Jurkat, Clone E6-1 (cell line): ENCODE measurements at regions not wholly inside any gene's neighbourhood (a gene's known extent, or its start where the extent isn't known, plus 50 kb on each side); places are given as distances from the start of the nearest gene placed in this dataset.
"Not testable (repeated sequence)": the region's sequence is repeated elsewhere in the genome, so short reads cannot be mapped to it uniquely, and the experiment has no call there.

Experiments
- DNase-seq: peaks from one replicate; pipeline ENCODE4 v3.0.0-alpha.2; 2011; ENCODE audit warnings: low read depth, low spot score
- H3K4me3 ChIP-seq: 2 replicates; pipeline ENCODE4 v1.5.1; 2011; ENCODE audit warnings: mild to moderate bottlenecking, low read length, control low read depth, moderate library complexity

- no peak overlapping the region for H3K4me3 ChIP-seq
- no peak for DNase-seq
These were observed 1210.8 kb downstream of the GALC start for GRCh38 chr14:86782092-86782580.

- no peak for DNase-seq
- no peak overlapping the region for H3K4me3 ChIP-seq
These were observed 1212.0 kb downstream of the GALC start for GRCh38 chr14:86780876-86781510.

GRCh38 chr14:86780461-86780860 lies 1212.5 kb downstream of the GALC start:
- no peak for DNase-seq
- no peak overlapping the region for H3K4me3 ChIP-seq

GRCh38 chr14:86779416-86779815 lies 1213.6 kb downstream of the GALC start:
- no peak overlapping the region for H3K4me3 ChIP-seq
- DNase-seq, result no peak

- no peak for DNase-seq
- no peak overlapping the region for H3K4me3 ChIP-seq
These were observed 1214.9 kb downstream of the GALC start for GRCh38 chr14:86777963-86778602.

- not testable (repeated sequence) for H3K4me3 ChIP-seq
- peak; percentile 12 for DNase-seq
These were observed 1217.1 kb downstream of the GALC start for GRCh38 chr14:86775896-86776295.

GRCh38 chr14:86774916-86775315 lies 1218.1 kb downstream of the GALC start:
- DNase-seq, result no peak
- H3K4me3 ChIP-seq, result no peak overlapping the region

GRCh38 chr14:86772075-86772474 lies 1220.9 kb downstream of the GALC start:
- no peak for DNase-seq
- H3K4me3 ChIP-seq, result no peak overlapping the region

- DNase-seq, result no peak
- H3K4me3 ChIP-seq, result no peak overlapping the region
These were observed 1222.8 kb downstream of the GALC start for GRCh38 chr14:86770186-86770585.

- DNase-seq, result no peak
- H3K4me3 ChIP-seq, result no peak overlapping the region
These were observed 1226.5 kb downstream of the GALC start for GRCh38 chr14:86766469-86766868.

GRCh38 chr14:86761611-86762010 lies 1231.4 kb downstream of the GALC start:
- no peak for DNase-seq
- H3K4me3 ChIP-seq, result no peak overlapping the region

- DNase-seq, result no peak
- H3K4me3 ChIP-seq, result no peak overlapping the region
These were observed 1226.7 kb downstream of the FLRT2 start for GRCh38 chr14:86756521-86757190.

- not testable (repeated sequence) for H3K4me3 ChIP-seq, DNase-seq
These were observed 1220.5 kb downstream of the FLRT2 start for GRCh38 chr14:86750488-86750887.

GRCh38 chr14:86739761-86740160 lies 1209.8 kb downstream of the FLRT2 start:
- no peak for DNase-seq
- no peak overlapping the region for H3K4me3 ChIP-seq

GRCh38 chr14:86731427-86731826 lies 1201.5 kb downstream of the FLRT2 start:
- H3K4me3 ChIP-seq, DNase-seq: not testable (repeated sequence)

GRCh38 chr14:86723254-86723624 lies 1193.3 kb downstream of the FLRT2 start:
- DNase-seq, result no peak
- H3K4me3 ChIP-seq, result no peak overlapping the region

- no peak overlapping the region for H3K4me3 ChIP-seq
- no peak for DNase-seq
These were observed 1192.8 kb downstream of the FLRT2 start for GRCh38 chr14:86722612-86723253.

- no peak for DNase-seq
- H3K4me3 ChIP-seq, result no peak overlapping the region
These were observed 1184.6 kb downstream of the FLRT2 start for GRCh38 chr14:86714575-86714974.

- DNase-seq, result no peak
- H3K4me3 ChIP-seq, result no peak overlapping the region
These were observed 1184.2 kb downstream of the FLRT2 start for GRCh38 chr14:86714153-86714552.

GRCh38 chr14:86712727-86713126 lies 1182.8 kb downstream of the FLRT2 start:
- no peak for DNase-seq
- no peak overlapping the region for H3K4me3 ChIP-seq
